Caco-2 (cell line): ENCODE measurements at regions not wholly inside any gene's neighbourhood (a gene's known extent, or its start where the extent isn't known, plus 50 kb on each side); places are given as distances from the start of the nearest gene placed in this dataset.
"Not testable (repeated sequence)": the region's sequence is repeated elsewhere in the genome, so short reads cannot be mapped to it uniquely, and the experiment has no call there.

Experiments
- BruUV-seq: library from RNA; stranded (reverse); fragments of 400-500 nt; replicated peaks from 2 replicates; lab custom pipeline; 2021; lab: Mats Ljungman, UMichigan
- CTCF ChIA-PET: fragments of 300-600 bp; sonication (Branson Sonifier 250); formaldehyde crosslinking; loops from one replicate; lab custom pipeline; 2022; ENCODE audit warnings: antibody characterized with exemption; lab: Charles Lee
- POLR2A ChIA-PET: fragments of 300-600 bp; sonication (Branson Sonifier 250); formaldehyde crosslinking; loops from one replicate; lab custom pipeline; 2022; ENCODE audit warnings: antibody characterized with exemption; lab: Charles Lee
- DNase-seq, 2 experiments: peaks; one replicate each; pipeline versions ENCODE4 v3.0.0 to v3.0.0-alpha.2; 2020 to 2022
- H3K27me3 ChIP-seq: replicated peaks from 2 replicates; pipeline ENCODE4 v1.6.0; 2011; ENCODE audit warnings: low read length; ENCODE audit not compliant: control insufficient read depth, insufficient read depth
- H3K36me3 ChIP-seq: 2 replicates; pipeline ENCODE4 v1.5.1; 2011; ENCODE audit warnings: low read length; ENCODE audit not compliant: control insufficient read depth, insufficient read depth
- H3K4me1 ChIP-seq: fragments of 250-450 bp; sonication (Bioruptor Pico); 2 replicates; pipeline ENCODE4 v1.5.1; 2020; ENCODE audit warnings: mild to moderate bottlenecking
- H3K4me3 ChIP-seq: 2 replicates; pipeline ENCODE4 v1.5.1; 2011; ENCODE audit warnings: low read depth, mild to moderate bottlenecking, control low read depth, low read length
- H3K9me3 ChIP-seq: fragments of 250-450 bp; sonication (Bioruptor Pico); 2 replicates; pipeline ENCODE4 v1.5.1; 2020; ENCODE audit warnings: mild to moderate bottlenecking, moderate library complexity
- H3K27ac Mint-ChIP-seq: one replicate; pipeline ENCODE4 v1.8.0; 2022; ENCODE audit warnings: mixed read lengths; ENCODE audit not compliant: unreplicated experiment
- H3K27me3 Mint-ChIP-seq: one replicate; pipeline ENCODE4 v1.8.0; 2022; ENCODE audit warnings: mixed read lengths; ENCODE audit not compliant: insufficient read depth, unreplicated experiment
- H3K36me3 Mint-ChIP-seq: one replicate; pipeline ENCODE4 v1.8.0; 2022; ENCODE audit warnings: mild to moderate bottlenecking, mixed read lengths; ENCODE audit not compliant: insufficient read depth, unreplicated experiment
- H3K4me1 Mint-ChIP-seq: one replicate; pipeline ENCODE4 v1.8.0; 2022; ENCODE audit warnings: low read depth, mixed read lengths; ENCODE audit not compliant: unreplicated experiment
- H3K4me3 Mint-ChIP-seq: one replicate; pipeline ENCODE4 v1.8.0; 2022; ENCODE audit warnings: mild to moderate bottlenecking, moderate library complexity, mixed read lengths; ENCODE audit not compliant: unreplicated experiment
- H3K9me3 Mint-ChIP-seq: one replicate; pipeline ENCODE4 v1.8.0; 2022; ENCODE audit warnings: mixed read lengths; ENCODE audit not compliant: unreplicated experiment
- intact Hi-C: fragments of 100-400 bp; cut with micrococcal nuclease; formaldehyde crosslinking; loops from one replicate; pipeline ENCODE4 v1.10.0; 2022; ENCODE audit not compliant: unreplicated experiment

DNA sequence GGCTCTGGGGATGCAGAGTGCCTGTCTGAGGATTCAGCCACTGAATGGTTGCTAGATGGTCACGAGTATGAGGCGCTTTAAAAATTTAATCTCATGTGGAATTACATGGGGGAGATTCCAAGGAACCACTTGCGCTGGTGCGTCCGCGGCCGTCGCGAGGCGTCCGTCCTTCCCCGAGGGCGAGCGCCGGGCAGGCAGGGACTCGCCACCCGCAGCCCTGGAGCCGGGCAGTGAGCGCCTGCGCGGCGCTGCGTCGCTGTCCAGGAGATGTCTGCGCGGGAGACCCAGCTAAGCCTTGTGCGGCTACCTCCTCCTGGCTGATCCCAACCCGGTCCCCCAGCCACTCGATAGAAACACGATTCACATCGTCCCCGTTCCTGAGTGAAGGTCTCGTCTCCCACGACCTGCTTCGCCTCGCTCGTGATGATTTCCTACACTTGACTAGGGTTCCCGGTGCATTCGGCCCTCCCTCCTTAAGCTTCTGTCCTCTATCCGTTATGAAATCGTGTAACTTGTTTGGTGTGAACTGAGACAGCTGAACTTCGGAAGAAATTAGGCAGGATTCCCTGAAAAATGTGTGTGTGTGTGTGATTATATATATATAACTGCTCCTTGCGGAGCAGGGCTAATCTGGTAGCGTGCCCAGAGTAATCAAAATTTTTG, 536.4 kb downstream of the PRIM2 start:
- H3K4me3 ChIP-seq, POLR2A ChIA-PET, intact Hi-C loops, H3K4me1 ChIP-seq, CTCF ChIA-PET, DNase-seq, H3K27me3 ChIP-seq, H3K4me1 Mint-ChIP-seq, H3K4me3 Mint-ChIP-seq, H3K36me3 Mint-ChIP-seq, H3K9me3 Mint-ChIP-seq, H3K27ac Mint-ChIP-seq, H3K9me3 ChIP-seq, BruUV-seq, H3K36me3 ChIP-seq: not testable (repeated sequence)
- H3K27me3 Mint-ChIP-seq: peaks cover 16% of the 10 kb centered on the region

DNA sequence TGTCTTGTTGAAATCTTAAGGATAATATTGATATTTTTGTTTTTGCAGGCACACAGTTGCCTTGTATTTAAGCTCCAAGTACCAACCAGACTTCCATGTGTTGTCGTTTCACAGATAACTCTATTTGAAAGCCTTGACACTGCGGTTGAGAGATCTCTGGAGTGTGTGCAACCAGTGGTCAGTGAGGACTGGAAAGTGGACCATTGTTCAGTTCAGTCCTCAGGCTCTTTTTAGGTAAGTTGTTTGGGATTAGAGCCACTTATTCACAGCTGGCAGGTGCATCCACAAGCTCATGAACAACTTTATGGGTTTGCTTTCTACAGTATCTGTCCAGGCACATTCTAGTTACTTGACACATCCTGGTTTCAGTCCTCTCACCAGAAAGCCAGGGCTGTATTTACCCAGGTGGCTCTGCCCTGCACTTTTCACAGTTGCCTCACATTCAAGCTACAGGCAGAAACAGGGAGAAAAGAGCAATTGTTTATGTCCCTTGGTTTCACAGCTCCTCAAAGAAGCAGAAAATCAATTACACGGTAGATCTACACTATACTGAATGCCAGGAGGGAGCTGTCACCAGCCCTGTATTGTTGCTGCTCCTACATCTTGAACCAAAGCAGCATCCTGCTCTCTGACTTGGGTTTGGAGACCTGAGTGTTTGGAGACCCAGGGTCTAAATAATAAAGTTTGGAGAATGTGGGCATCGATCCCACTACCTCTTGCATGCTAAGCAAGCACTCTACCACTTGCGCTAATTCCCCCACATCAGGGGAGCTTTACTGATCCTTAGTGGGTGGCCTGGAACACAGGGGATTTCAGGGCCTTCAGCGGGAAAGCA, 543.3 kb downstream of the PRIM2 start:
- H3K27ac Mint-ChIP-seq, BruUV-seq, H3K9me3 Mint-ChIP-seq, DNase-seq, H3K36me3 ChIP-seq, CTCF ChIA-PET, H3K27me3 ChIP-seq, H3K9me3 ChIP-seq, POLR2A ChIA-PET, intact Hi-C loops, H3K4me1 Mint-ChIP-seq, H3K4me3 Mint-ChIP-seq, H3K4me1 ChIP-seq, H3K36me3 Mint-ChIP-seq, H3K4me3 ChIP-seq: not testable (repeated sequence)
- H3K27me3 Mint-ChIP-seq: peaks cover 14% of the 10 kb centered on the region

DNA sequence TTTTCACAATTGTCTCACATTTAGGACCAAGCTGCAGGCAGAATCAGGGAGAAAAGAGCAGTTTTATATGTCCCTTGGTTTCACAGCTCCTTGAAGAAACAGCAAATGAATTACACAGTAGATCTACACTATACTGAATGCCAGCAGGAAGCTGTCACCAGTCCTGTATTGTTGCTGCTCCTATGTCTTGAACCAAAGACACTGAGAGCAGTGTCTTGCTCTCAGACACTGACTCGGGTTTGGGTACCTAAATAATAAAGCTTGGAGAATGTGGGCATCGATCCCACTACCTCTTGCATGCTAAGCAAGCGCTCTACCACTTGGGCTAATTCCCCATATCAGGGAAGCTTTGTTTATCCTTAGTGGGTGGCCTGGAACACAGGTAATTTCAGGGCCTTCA, 552.7 kb downstream of the PRIM2 start:
- H3K4me3 Mint-ChIP-seq, POLR2A ChIA-PET, H3K4me1 ChIP-seq, BruUV-seq, H3K36me3 ChIP-seq, intact Hi-C loops, DNase-seq, H3K4me3 ChIP-seq, H3K27ac Mint-ChIP-seq, H3K4me1 Mint-ChIP-seq, H3K27me3 Mint-ChIP-seq, H3K9me3 ChIP-seq, H3K36me3 Mint-ChIP-seq, CTCF ChIA-PET, H3K27me3 ChIP-seq, H3K9me3 Mint-ChIP-seq: not testable (repeated sequence)

DNA sequence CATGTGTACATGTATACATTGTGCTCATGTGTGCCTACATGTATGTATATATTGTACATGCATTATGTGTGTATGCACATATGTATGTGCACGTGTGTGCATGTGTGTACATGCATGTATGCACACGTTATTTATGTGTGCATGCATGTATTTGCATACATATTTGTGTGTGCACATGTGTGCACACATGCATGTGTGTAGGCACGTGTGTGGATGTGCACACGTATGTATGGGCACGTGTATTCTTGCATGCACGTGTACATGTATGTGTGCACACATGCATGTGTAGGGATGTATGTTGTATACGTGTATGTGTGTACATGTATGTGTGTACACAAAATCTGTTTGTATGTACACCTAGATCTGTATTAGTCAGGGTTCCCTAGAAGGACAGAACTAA, 556.0 kb downstream of the PRIM2 start:
- POLR2A ChIA-PET, H3K36me3 ChIP-seq, H3K4me1 ChIP-seq, intact Hi-C loops, H3K36me3 Mint-ChIP-seq, H3K27me3 ChIP-seq, DNase-seq, H3K9me3 Mint-ChIP-seq, H3K27ac Mint-ChIP-seq, H3K27me3 Mint-ChIP-seq, H3K9me3 ChIP-seq, H3K4me3 ChIP-seq, H3K4me1 Mint-ChIP-seq, H3K4me3 Mint-ChIP-seq, BruUV-seq, CTCF ChIA-PET: not testable (repeated sequence)

DNA sequence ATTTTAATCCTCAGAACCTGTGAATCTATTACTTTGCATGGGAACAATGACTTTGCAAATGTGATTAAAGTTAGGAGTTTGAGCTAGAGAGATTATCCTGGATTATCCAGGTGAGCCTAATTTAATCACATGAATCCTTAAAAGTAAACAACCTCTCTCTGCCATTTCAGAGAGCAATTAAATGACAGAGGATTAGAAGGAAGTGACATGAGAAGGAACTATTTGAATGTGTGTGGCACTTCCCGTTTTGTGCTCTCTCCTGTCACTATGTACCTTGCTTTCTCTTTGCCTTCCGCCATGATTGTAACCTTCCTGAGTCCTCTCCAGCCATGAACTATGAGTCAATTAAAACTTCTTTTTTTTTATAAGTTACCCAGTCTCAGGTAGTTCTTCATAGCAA, 559.2 kb downstream of the PRIM2 start:
- H3K4me3 Mint-ChIP-seq, H3K27ac Mint-ChIP-seq, H3K4me3 ChIP-seq, H3K27me3 ChIP-seq, H3K4me1 ChIP-seq, CTCF ChIA-PET, BruUV-seq, H3K36me3 Mint-ChIP-seq, H3K9me3 ChIP-seq, POLR2A ChIA-PET, intact Hi-C loops, H3K27me3 Mint-ChIP-seq, H3K9me3 Mint-ChIP-seq, H3K36me3 ChIP-seq, H3K4me1 Mint-ChIP-seq, DNase-seq: not testable (repeated sequence)

DNA sequence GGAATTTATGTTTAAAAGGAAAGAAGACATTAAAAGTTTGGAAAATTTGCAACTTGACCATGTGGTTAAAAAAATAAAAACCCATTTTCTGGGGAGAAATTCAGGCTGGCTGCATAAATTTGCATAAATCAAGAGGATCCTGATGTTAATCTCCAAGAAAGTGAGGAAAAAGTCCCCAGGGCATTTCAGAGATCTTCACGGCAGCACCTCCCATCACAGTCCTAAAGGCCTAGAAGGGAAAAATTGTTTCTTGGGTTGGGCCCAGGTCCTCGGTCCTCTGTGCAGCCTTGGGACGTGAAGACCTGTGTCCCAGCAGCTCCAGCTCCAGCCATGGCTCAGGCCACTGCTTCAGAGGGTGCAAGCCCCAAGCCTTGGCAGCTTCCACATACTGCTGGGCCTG, 560.3 kb downstream of the PRIM2 start:
- H3K4me1 ChIP-seq, BruUV-seq, intact Hi-C loops, H3K4me1 Mint-ChIP-seq, POLR2A ChIA-PET, H3K36me3 ChIP-seq, H3K27ac Mint-ChIP-seq, CTCF ChIA-PET, H3K4me3 ChIP-seq, H3K36me3 Mint-ChIP-seq, H3K27me3 ChIP-seq, H3K27me3 Mint-ChIP-seq, H3K9me3 ChIP-seq, DNase-seq, H3K9me3 Mint-ChIP-seq, H3K4me3 Mint-ChIP-seq: not testable (repeated sequence)

DNA sequence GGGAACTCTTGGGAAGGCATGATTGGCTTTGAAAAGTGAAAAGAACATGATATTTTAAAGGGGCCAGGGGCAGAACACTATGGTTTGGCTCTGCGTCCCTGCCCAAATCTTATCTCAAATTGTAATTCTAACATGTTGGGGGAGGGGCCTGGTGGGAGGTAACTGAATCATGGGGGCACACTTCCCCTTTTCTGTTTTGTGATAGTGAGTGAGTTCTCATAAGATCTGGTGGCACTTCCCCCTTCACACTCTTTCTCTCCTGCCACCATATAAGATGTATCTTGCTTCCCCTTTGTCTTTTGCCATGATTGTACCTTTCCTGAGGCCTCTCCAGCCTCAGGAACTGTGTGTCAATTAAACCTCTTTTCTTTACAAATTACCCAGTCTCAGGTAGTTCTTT, 561.4 kb downstream of the PRIM2 start:
- H3K4me1 Mint-ChIP-seq, H3K4me3 Mint-ChIP-seq, CTCF ChIA-PET, H3K9me3 ChIP-seq, H3K4me3 ChIP-seq, H3K36me3 Mint-ChIP-seq, H3K9me3 Mint-ChIP-seq, H3K4me1 ChIP-seq, H3K27ac Mint-ChIP-seq, BruUV-seq, H3K27me3 Mint-ChIP-seq, H3K27me3 ChIP-seq, POLR2A ChIA-PET, DNase-seq, H3K36me3 ChIP-seq, intact Hi-C loops: not testable (repeated sequence)
